OCI-LY1 (cell line): ENCODE measurements at regions not wholly inside any gene's neighbourhood (a gene's known extent, or its start where the extent isn't known, plus 50 kb on each side); places are given as distances from the start of the nearest gene placed in this dataset.

Source experiments
- H2AFZ ChIP-seq: fragments of 200-600 bp; sonication (generic), shearing (Covaris generic); 2 replicates; pipeline ENCODE4 v1.6.0; 2014; ENCODE audit warnings: antibody characterized with exemption, mild to moderate bottlenecking, low read length
- H3F3A ChIP-seq: fragments of 200-600 bp; sonication (generic), shearing (Covaris generic); 2 replicates; pipeline ENCODE4 v1.6.0; 2014; ENCODE audit warnings: mild to moderate bottlenecking, antibody characterized with exemption, low read length, moderate library complexity; ENCODE audit not compliant: insufficient read depth
- H3K27ac ChIP-seq: fragments of 200-600 bp; sonication (generic); 2 replicates; pipeline ENCODE4 v1.5.1; 2014; ENCODE audit warnings: low read length, mixed run types, mild to moderate bottlenecking, low read depth; ENCODE audit not compliant: poor library complexity, severe bottlenecking
- H3K27me3 ChIP-seq: fragments of 200-600 bp; sonication (generic); 2 replicates; pipeline ENCODE4 v1.6.0; 2014; ENCODE audit warnings: antibody characterized with exemption, mild to moderate bottlenecking, low read length, moderate library complexity; ENCODE audit not compliant: insufficient read depth
- H3K36me3 ChIP-seq: fragments of 200-600 bp; sonication (generic); 2 replicates; pipeline ENCODE4 v1.6.1; 2014; ENCODE audit warnings: mild to moderate bottlenecking, antibody characterized with exemption, low read length, moderate library complexity, mixed read lengths; ENCODE audit not compliant: insufficient read depth
- H3K4me1 ChIP-seq: fragments of 200-600 bp; sonication (generic); 2 replicates; pipeline ENCODE4 v1.5.1; 2014; ENCODE audit warnings: mild to moderate bottlenecking, low read length, moderate library complexity; ENCODE audit not compliant: insufficient read depth, severe bottlenecking
- H3K4me2 ChIP-seq: fragments of 200-600 bp; sonication (generic), shearing (Covaris generic); 2 replicates; pipeline ENCODE4 v1.6.1; 2014; ENCODE audit warnings: low read length
- H3K4me3 ChIP-seq: fragments of 200-600 bp; sonication (generic); 2 replicates; pipeline ENCODE4 v1.5.1; 2014; ENCODE audit warnings: low read length, low read depth, mild to moderate bottlenecking, mixed read lengths; ENCODE audit not compliant: poor library complexity, severe bottlenecking
- H3K79me2 ChIP-seq: fragments of 200-600 bp; shearing (Covaris generic); 2 replicates; pipeline ENCODE4 v1.6.1; 2016; ENCODE audit warnings: mixed run types, low read length, mixed read lengths; ENCODE audit not compliant: insufficient read depth
- H3K9ac ChIP-seq: fragments of 200-600 bp; sonication (generic), shearing (Covaris generic); 2 replicates; pipeline ENCODE4 v1.6.1; 2014; ENCODE audit warnings: mild to moderate bottlenecking, low read length, mixed read lengths
- H3K9me2 ChIP-seq: fragments of 200-600 bp; sonication (generic), shearing (Covaris generic); 2 replicates; pipeline ENCODE4 v1.6.1; 2014; ENCODE audit warnings: low read depth, mild to moderate bottlenecking, low read length, mixed read lengths
- H3K9me3 ChIP-seq: fragments of 200-600 bp; shearing (Covaris generic); 2 replicates; pipeline ENCODE4 v1.6.1; 2014; ENCODE audit warnings: low read length, mixed read lengths
- H4K20me1 ChIP-seq: fragments of 200-600 bp; sonication (generic), shearing (Covaris generic); 2 replicates; pipeline ENCODE4 v1.6.0; 2016; ENCODE audit warnings: mild to moderate bottlenecking, low read length; ENCODE audit not compliant: insufficient read depth
- CTCF ChIP-seq: fragments of 200-600 bp; sonication (generic), shearing (Covaris generic); IDR thresholded peaks from 2 replicates; pipeline ENCODE4 v1.5.1; 2017; ENCODE audit warnings: mild to moderate bottlenecking, antibody characterized with exemption, low read length, moderate library complexity, mixed read lengths
- EZH2 ChIP-seq: fragments of 200-600 bp; sonication (generic), shearing (Covaris generic); IDR thresholded peaks from 2 replicates; pipeline ENCODE4 v1.8.0; 2017; ENCODE audit warnings: borderline replicate concordance, mixed run types, mild to moderate bottlenecking, antibody characterized with exemption, low read length, moderate library complexity, mixed read lengths

- H3K4me1 ChIP-seq, result no peaks in the 10 kb centered on the region
These were observed 176.8 kb upstream of the CHRM3 start for GRCh38 chr1:239209591-239209990.

GRCh38 chr1:239204401-239204800 lies 182.0 kb upstream of the CHRM3 start:
- TF ChIP-seq EZH2 (no peak), CTCF (no peak)
- no peaks in the 10 kb centered on the region for H4K20me1 ChIP-seq

More at GRCh38 chr1:239209591-239209990, 176.8 kb upstream of the CHRM3 start:
- H3K9me2 ChIP-seq, result no peaks in the 10 kb centered on the region
- no peak overlapping the region for H3K9ac ChIP-seq
- H3K27ac ChIP-seq, result no peak overlapping the region
- H3K4me3 ChIP-seq, result no peak overlapping the region
- no peak overlapping the region for H2AFZ ChIP-seq
- no peaks in the 10 kb centered on the region for H3K79me2 ChIP-seq
- H3F3A ChIP-seq, result no peaks in the 10 kb centered on the region
- no peaks in the 10 kb centered on the region for H3K9me3 ChIP-seq
- H3K27me3 ChIP-seq, result no peaks in the 10 kb centered on the region
- no peaks in the 10 kb centered on the region for H4K20me1 ChIP-seq
- H3K36me3 ChIP-seq, result no peaks in the 10 kb centered on the region
- TF ChIP-seq CTCF (no peak), EZH2 (no peak)
- no peak overlapping the region for H3K4me2 ChIP-seq

GRCh38 chr1:239197871-239198270 lies 188.5 kb upstream of the CHRM3 start:
- H3K9ac ChIP-seq, result no peak overlapping the region
- H3K79me2 ChIP-seq, result no peaks in the 10 kb centered on the region
- no peaks in the 10 kb centered on the region for H3K4me1 ChIP-seq
- H3K27ac ChIP-seq, result no peak overlapping the region
- no peaks in the 10 kb centered on the region for H3K9me3 ChIP-seq
- H3F3A ChIP-seq, result no peaks in the 10 kb centered on the region
- H2AFZ ChIP-seq, result no peak overlapping the region
- no peaks in the 10 kb centered on the region for H3K9me2 ChIP-seq
- H3K4me3 ChIP-seq, result no peak overlapping the region
- no peak for TF ChIP-seq CTCF
- no peak for TF ChIP-seq EZH2
- H4K20me1 ChIP-seq, result no peaks in the 10 kb centered on the region
- no peak overlapping the region for H3K4me2 ChIP-seq
- no peaks in the 10 kb centered on the region for H3K36me3 ChIP-seq
- H3K27me3 ChIP-seq, result no peaks in the 10 kb centered on the region

More at GRCh38 chr1:239204401-239204800, 182.0 kb upstream of the CHRM3 start:
- H3K36me3 ChIP-seq, result no peaks in the 10 kb centered on the region
- no peak overlapping the region for H3K4me3 ChIP-seq
- no peaks in the 10 kb centered on the region for H3F3A ChIP-seq
- no peaks in the 10 kb centered on the region for H3K79me2 ChIP-seq
- H3K4me1 ChIP-seq, result no peaks in the 10 kb centered on the region
- no peak overlapping the region for H3K27ac ChIP-seq
- H3K27me3 ChIP-seq, result no peaks in the 10 kb centered on the region
- no peaks in the 10 kb centered on the region for H3K9me3 ChIP-seq
- H2AFZ ChIP-seq, result no peak overlapping the region
- no peak overlapping the region for H3K9ac ChIP-seq
- no peaks in the 10 kb centered on the region for H3K9me2 ChIP-seq
- no peak overlapping the region for H3K4me2 ChIP-seq
